ENCODE measurements at regions not wholly inside any gene's neighbourhood (a gene's known extent, or its start where the extent isn't known, plus 50 kb on each side); places are given as distances from the start of the nearest gene placed in this dataset.

- no peak for TF ChIP-seq CTCF (IDR thresholded peaks at IDR 0.05; ENCODE audit: insufficient read depth, low read depth, low read length)
- no peak overlapping the region for H3K4me3 ChIP-seq (ENCODE audit: low read depth, low read length)
- DNase-seq (ENCODE audit: low read depth): no peak
Observed at GRCh38 chr4:149870008-149870407, 54.4 kb upstream of the IQCM start.

GRCh38 chr4:149881744-149882143, 66.1 kb upstream of the IQCM start:
- H3K4me3 ChIP-seq (ENCODE audit: low read depth, low read length): no peak overlapping the region
- no peak for DNase-seq (ENCODE audit: low read depth)
- no peak for TF ChIP-seq CTCF (IDR thresholded peaks at IDR 0.05; ENCODE audit: insufficient read depth, low read depth, low read length)

GRCh38 chr4:149882251-149882650, 66.6 kb upstream of the IQCM start:
- TF ChIP-seq CTCF (IDR thresholded peaks at IDR 0.05; ENCODE audit: insufficient read depth, low read depth, low read length): no peak
- H3K4me3 ChIP-seq (ENCODE audit: low read depth, low read length): no peak overlapping the region
- no peak for DNase-seq (ENCODE audit: low read depth)

GRCh38 chr4:149884046-149884445, 68.4 kb upstream of the IQCM start:
- TF ChIP-seq CTCF (IDR thresholded peaks at IDR 0.05; ENCODE audit: insufficient read depth, low read depth, low read length): no peak
- H3K4me3 ChIP-seq (ENCODE audit: low read depth, low read length): no peak overlapping the region
- no peak for DNase-seq (ENCODE audit: low read depth)

- no peak for TF ChIP-seq CTCF (IDR thresholded peaks at IDR 0.05; ENCODE audit: insufficient read depth, low read depth, low read length)
- DNase-seq (ENCODE audit: low read depth): no peak
- no peak overlapping the region for H3K4me3 ChIP-seq (ENCODE audit: low read depth, low read length)
Observed at GRCh38 chr4:149884529-149885181, 69.0 kb upstream of the IQCM start.

GRCh38 chr4:149885896-149886295, 70.3 kb upstream of the IQCM start:
- H3K4me3 ChIP-seq (ENCODE audit: low read depth, low read length): no peak overlapping the region
- DNase-seq (ENCODE audit: low read depth): peak; percentile 58
- TF ChIP-seq CTCF (IDR thresholded peaks at IDR 0.05; ENCODE audit: insufficient read depth, low read depth, low read length): no peak
